ENCODE measurements at regions not wholly inside any gene's neighbourhood (a gene's known extent, or its start where the extent isn't known, plus 50 kb on each side); places are given as distances from the start of the nearest gene placed in this dataset.

DNA sequence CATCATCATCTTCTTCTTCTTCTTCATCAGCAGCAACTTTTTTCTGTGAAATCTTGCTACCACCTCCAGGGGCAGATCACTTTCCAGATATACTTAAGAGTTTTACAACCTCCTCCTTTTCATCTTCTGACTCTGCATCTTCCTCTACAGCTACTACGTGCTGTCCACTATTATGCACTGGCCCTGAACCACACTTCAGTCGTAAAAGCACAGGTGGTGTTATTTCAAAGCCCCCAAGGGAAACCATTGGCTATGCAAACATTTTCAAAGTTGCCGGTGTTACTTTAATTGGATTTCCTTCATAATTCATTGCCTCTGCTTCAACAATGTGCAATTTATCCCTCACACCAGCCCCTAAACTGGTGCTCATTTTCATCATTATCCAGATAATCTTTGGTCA is 75.0 kb downstream of the POLR1D start:
- no peak for TF ChIP-seq EZH2phosphoT487 (IDR thresholded peaks at IDR 0.05; ENCODE audit: low read depth)
- TF ChIP-seq, protein P1, sequence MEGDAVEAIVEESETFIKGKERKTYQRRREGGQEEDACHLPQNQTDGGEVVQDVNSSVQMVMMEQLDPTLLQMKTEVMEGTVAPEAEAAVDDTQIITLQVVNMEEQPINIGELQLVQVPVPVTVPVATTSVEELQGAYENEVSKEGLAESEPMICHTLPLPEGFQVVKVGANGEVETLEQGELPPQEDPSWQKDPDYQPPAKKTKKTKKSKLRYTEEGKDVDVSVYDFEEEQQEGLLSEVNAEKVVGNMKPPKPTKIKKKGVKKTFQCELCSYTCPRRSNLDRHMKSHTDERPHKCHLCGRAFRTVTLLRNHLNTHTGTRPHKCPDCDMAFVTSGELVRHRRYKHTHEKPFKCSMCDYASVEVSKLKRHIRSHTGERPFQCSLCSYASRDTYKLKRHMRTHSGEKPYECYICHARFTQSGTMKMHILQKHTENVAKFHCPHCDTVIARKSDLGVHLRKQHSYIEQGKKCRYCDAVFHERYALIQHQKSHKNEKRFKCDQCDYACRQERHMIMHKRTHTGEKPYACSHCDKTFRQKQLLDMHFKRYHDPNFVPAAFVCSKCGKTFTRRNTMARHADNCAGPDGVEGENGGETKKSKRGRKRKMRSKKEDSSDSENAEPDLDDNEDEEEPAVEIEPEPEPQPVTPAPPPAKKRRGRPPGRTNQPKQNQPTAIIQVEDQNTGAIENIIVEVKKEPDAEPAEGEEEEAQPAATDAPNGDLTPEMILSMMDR (IDR thresholded peaks at IDR 0.05; ENCODE audit: low read depth, low read length): no peak
